HCT116 (cell line): ENCODE measurements at regions not wholly inside any gene's neighbourhood (a gene's known extent, or its start where the extent isn't known, plus 50 kb on each side); places are given as distances from the start of the nearest gene placed in this dataset.

Experiments
- ATAC-seq: fragments of 200-7000 bp; cut with Tn5 transposase; 2 replicates; pipeline ENCODE4 v1.9.1; 2020; ENCODE audit warnings: mild to moderate bottlenecking, moderate library complexity
- BruUV-seq: library from RNA; stranded (reverse); fragments of 400-500 nt; replicated peaks from 2 replicates; lab custom pipeline; 2021; lab: Mats Ljungman, UMichigan
- CTCF ChIA-PET: fragments of 300-600 bp; sonication (Branson Sonifier 250); formaldehyde crosslinking; loops from one replicate; lab custom pipeline; 2021; ENCODE audit warnings: antibody characterized with exemption; lab: Charles Lee
- POLR2A ChIA-PET: fragments of 300-600, 350-600 bp; sonication (Branson Sonifier 250); formaldehyde crosslinking; loops from one replicate; lab custom pipeline; 2021; ENCODE audit warnings: antibody characterized with exemption; lab: Charles Lee
- RAD21 ChIA-PET, 2 experiments: fragments of 300-600 bp; sonication (Branson Sonifier 250); formaldehyde crosslinking; loops; one replicate each; lab custom pipeline; 2023; ENCODE audit warnings: low total read pairs in 2 of 2; ENCODE audit not compliant: uncharacterized antibody in 2 of 2, unreplicated experiment in 2 of 2, low non-redundant PET in 1 of 2; lab: Charles Lee
- DNase-seq: peaks from one replicate; pipeline ENCODE4 v3.0.0-alpha.2; 2010; ENCODE audit warnings: low read depth, low spot score
- H2AFZ ChIP-seq: fragments of 200-600 bp; shearing (Covaris generic), sonication (generic); 2 replicates; pipeline ENCODE4 v1.6.1; 2017; ENCODE audit warnings: low read depth, mixed run types, mixed read lengths, antibody characterized with exemption, low read length; ENCODE audit not compliant: poor library complexity, severe bottlenecking
- H3K27ac ChIP-seq: 2 replicates; pipeline ENCODE4 v1.5.1; 2012; ENCODE audit warnings: low read depth, low read length
- H3K27me3 ChIP-seq: fragments of 200-600 bp; sonication (generic); 2 replicates; pipeline ENCODE4 v1.6.1; 2016; ENCODE audit warnings: mixed run types, low read length, mixed read lengths; ENCODE audit not compliant: insufficient read depth
- H3K36me3 ChIP-seq, 2 experiments: fragments of 200-500 bp in 1 of 2; fragments of 200-600 bp in 1 of 2; sonication (Bioruptor generic) in 1 of 2; sonication (generic) in 1 of 2; 2 replicates each; pipeline versions ENCODE4 v1.5.1 to v1.6.1; 2014 to 2016; ENCODE audit warnings: low read length in 2 of 2, inconsistent platforms in 1 of 2, mixed read lengths in 1 of 2, mixed run types in 1 of 2; ENCODE audit not compliant: insufficient read depth in 2 of 2, control insufficient read depth in 1 of 2
- H3K4me1 ChIP-seq, 2 experiments: fragments of 200-600 bp in 1 of 2; sonication (generic) in 1 of 2; 2 replicates each; pipeline versions ENCODE4 v1.5.1 to v1.6.1; 2012 to 2017; ENCODE audit warnings: low read length in 2 of 2, inconsistent platforms in 1 of 2, mild to moderate bottlenecking in 1 of 2, mixed read lengths in 1 of 2, mixed run types in 1 of 2, moderate library complexity in 1 of 2; ENCODE audit not compliant: insufficient read depth in 2 of 2, control insufficient read depth in 1 of 2
- H3K4me2 ChIP-seq: fragments of 200-600 bp; sonication (generic); 2 replicates; pipeline ENCODE4 v1.6.1; 2017; ENCODE audit warnings: mixed run types, low read length, mixed read lengths
- H3K4me3 ChIP-seq, 2 experiments: fragments of 200-600 bp in 1 of 2; sonication (generic) in 1 of 2; replicated peaks in 1 of 2; 2 replicates each; pipeline ENCODE4 v1.5.1; 2011 to 2016; ENCODE audit warnings: low read length in 2 of 2, control low read depth in 1 of 2, low read depth in 1 of 2, mild to moderate bottlenecking in 1 of 2, mixed read lengths in 1 of 2, mixed run types in 1 of 2
- H3K79me2 ChIP-seq: fragments of 200-600 bp; sonication (generic); 2 replicates; pipeline ENCODE4 v1.6.1; 2017; ENCODE audit warnings: mild to moderate bottlenecking, mixed run types, low read length, moderate library complexity, mixed read lengths; ENCODE audit not compliant: insufficient read depth
- H3K9ac ChIP-seq: fragments of 200-600 bp; sonication (generic); 2 replicates; pipeline ENCODE4 v1.6.1; 2016; ENCODE audit warnings: low read length, mixed read lengths
- H3K9me2 ChIP-seq: fragments of 200-600 bp; sonication (generic), shearing (Covaris generic); 2 replicates; pipeline ENCODE4 v1.6.1; 2017; ENCODE audit warnings: mixed run types, mild to moderate bottlenecking, moderate library complexity; ENCODE audit not compliant: insufficient read depth
- H3K9me3 ChIP-seq, 2 experiments: fragments of 200-500 bp in 1 of 2; fragments of 200-600 bp in 1 of 2; sonication (Bioruptor generic) in 1 of 2; sonication (generic) in 1 of 2; 2 replicates each; pipeline ENCODE4 v1.6.1; 2014 to 2017; ENCODE audit warnings: low read length in 2 of 2, mixed read lengths in 2 of 2, inconsistent platforms in 1 of 2, low read depth in 1 of 2, mild to moderate bottlenecking in 1 of 2, mixed run types in 1 of 2, moderate library complexity in 1 of 2; ENCODE audit not compliant: control insufficient read depth in 1 of 2, insufficient read depth in 1 of 2
- H4K20me1 ChIP-seq: fragments of 200-600 bp; sonication (generic), shearing (Covaris generic); 2 replicates; pipeline ENCODE4 v1.6.1; 2017; ENCODE audit warnings: mixed run types, mild to moderate bottlenecking, moderate library complexity; ENCODE audit not compliant: insufficient read depth
- ATF3 ChIP-seq: IDR thresholded peaks from 2 replicates; pipeline ENCODE4 v1.6.1; 2012
- CBX3 ChIP-seq: IDR thresholded peaks from 2 replicates; pipeline ENCODE4 v1.6.1; 2012; ENCODE audit warnings: low read depth
- CTCF ChIP-seq, 3 experiments: fragments of 200-600 bp in 1 of 3; sonication (generic) in 1 of 3; IDR thresholded peaks in 2 of 3; conservative IDR thresholded peaks in 1 of 3; 2 replicates each; pipeline ENCODE4 v1.5.1; 2012 to 2017; ENCODE audit warnings: low read depth in 2 of 3, low read length in 2 of 3, antibody characterized with exemption in 1 of 3, borderline replicate concordance in 1 of 3, control low read depth in 1 of 3, mild to moderate bottlenecking in 1 of 3, mixed read lengths in 1 of 3, mixed run types in 1 of 3, moderate library complexity in 1 of 3; ENCODE audit not compliant: insufficient read depth in 1 of 3
- EGR1 ChIP-seq: IDR thresholded peaks from 2 replicates; pipeline ENCODE4 v1.6.1; 2012; ENCODE audit warnings: low read depth
- ELF1 ChIP-seq: IDR thresholded peaks from 2 replicates; pipeline ENCODE4 v1.6.1; 2012; ENCODE audit warnings: low read depth, borderline replicate concordance
- EZH2 ChIP-seq: fragments of 200-600 bp; sonication (generic); IDR thresholded peaks from 2 replicates; pipeline ENCODE4 v1.6.1; 2017; ENCODE audit warnings: antibody characterized with exemption, mixed run types
- FOSL1 ChIP-seq: IDR thresholded peaks from 2 replicates; pipeline ENCODE4 v1.6.1; 2012; ENCODE audit warnings: low read depth
- MAX ChIP-seq: IDR thresholded peaks from 2 replicates; pipeline ENCODE4 v1.6.1; 2012
- POLR2A ChIP-seq: IDR thresholded peaks from 2 replicates; pipeline ENCODE4 v1.7.0; 2011; ENCODE audit warnings: borderline replicate concordance; ENCODE audit not compliant: insufficient read depth, insufficient read length; ENCODE audit errors: extremely low read depth
- POLR2AphosphoS5 ChIP-seq: IDR thresholded peaks from 2 replicates; pipeline ENCODE4 v1.6.1; 2011; ENCODE audit warnings: mild to moderate bottlenecking, low read depth, low read length, moderate library complexity
- RAD21 ChIP-seq: IDR thresholded peaks from 2 replicates; pipeline ENCODE4 v1.6.1; 2012; ENCODE audit warnings: low read depth, mild to moderate bottlenecking
- SIN3A ChIP-seq: IDR thresholded peaks from 2 replicates; pipeline ENCODE4 v1.6.1; 2012; ENCODE audit warnings: low read depth
- SRF ChIP-seq: IDR thresholded peaks from 2 replicates; pipeline ENCODE4 v1.6.1; 2012; ENCODE audit warnings: low read depth
- TCF7L2 ChIP-seq: IDR thresholded peaks from 2 replicates; pipeline ENCODE4 v1.7.0; 2011; ENCODE audit warnings: borderline replicate concordance, inconsistent platforms; ENCODE audit not compliant: insufficient read depth, insufficient read length; ENCODE audit errors: extremely low read depth
- YY1 ChIP-seq: IDR thresholded peaks from 2 replicates; pipeline ENCODE4 v1.6.1; 2011; ENCODE audit warnings: low read length, low read depth, moderate library complexity, mild to moderate bottlenecking; ENCODE audit not compliant: insufficient replicate concordance; ENCODE audit errors: extremely low read depth
- ZNF274 ChIP-seq: fragments of 200-500 bp; sonication (Bioruptor generic); IDR thresholded peaks from 2 replicates; pipeline ENCODE4 v1.6.1; 2014; ENCODE audit warnings: mild to moderate bottlenecking, low read depth, low read length, inconsistent platforms
- intact Hi-C: fragments of 100-400 bp; cut with micrococcal nuclease; formaldehyde crosslinking; loops from 2 replicates; pipeline ENCODE4 v1.10.0; 2022

GRCh38 chr13:75220861-75221260 lies 261.1 kb downstream of the TBC1D4 start:
- no peaks in the 10 kb centered on the region for H3K36me3 ChIP-seq
- no peaks in the 10 kb centered on the region for H4K20me1 ChIP-seq
- ChIA-PET RAD21 (no interaction called here), CTCF (no interaction called here), POLR2A (no interaction called here)
- intact Hi-C loops: no loop called here
- no TSS peak for BruUV-seq
- no peak overlapping the region for H2AFZ ChIP-seq
- H3K27ac ChIP-seq: no peak overlapping the region
- no peak for DNase-seq
- no peaks in the 10 kb centered on the region for H3K79me2 ChIP-seq
- ATAC-seq: no peak
- no peaks in the 10 kb centered on the region for H3K9me2 ChIP-seq
- no peak overlapping the region for H3K4me2 ChIP-seq
- 0 out of 4 replicates have a peak, but pooled peaks cover 0 to under 1% of the 10 kb centered on the region in 2 experiments for H3K4me1 ChIP-seq
- no peaks in the 10 kb centered on the region for H3K9me3 ChIP-seq
- H3K4me3 ChIP-seq: no peak overlapping the region
- H3K9ac ChIP-seq: no peak overlapping the region
- H3K27me3 ChIP-seq: peaks cover 13% of the 10 kb centered on the region; the same call in 1 of the 2 replicates
- no peak for TF ChIP-seq CBX3
- TF ChIP-seq EGR1: no peak
- no peak for TF ChIP-seq YY1

- no peaks in the 10 kb centered on the region for H3K79me2 ChIP-seq
- H3K9me2 ChIP-seq: no peaks in the 10 kb centered on the region
- H3K9ac ChIP-seq: no peak overlapping the region
- no peaks in the 10 kb centered on the region for H3K36me3 ChIP-seq
- DNase-seq (no peak), ATAC-seq (peak; percentile 7; the same call in 1 of the 2 replicates)
- H3K4me1 ChIP-seq: no peaks in the 10 kb centered on the region
- ChIA-PET CTCF (interaction anchor here (0.6 to 1.4 kb wide), 11 partner anchors 9 to 1498 kb away, joined by 3 to 8 read pairs (median 5); no protein-coding TSS in a partner anchor), POLR2A (interaction anchor here (0.6 kb wide), 1 partner anchor 14 kb away, joined by 3 read pairs; no protein-coding TSS in a partner anchor), RAD21 (interaction anchor here in 1 of 2 experiments (0.6 kb wide), 1 partner anchor 289 kb away, joined by 6 read pairs; no protein-coding TSS in a partner anchor)
- H3K27ac ChIP-seq: no peak overlapping the region
- intact Hi-C loops: no loop called here
- no peaks in the 10 kb centered on the region for H4K20me1 ChIP-seq
- H2AFZ ChIP-seq: peak overlapping the region; percentile 94
- peaks cover 15% of the 10 kb centered on the region; the same call in 1 of the 2 replicates for H3K27me3 ChIP-seq
- H3K9me3 ChIP-seq: no peaks in the 10 kb centered on the region
- H3K4me2 ChIP-seq: peak overlapping the region; percentile 35; the same call in 1 of the 2 replicates
- H3K4me3 ChIP-seq: no peak overlapping the region
- no TSS peak for BruUV-seq
- no peak for TF ChIP-seq POLR2AphosphoS5
- TF ChIP-seq SRF: no peak
- no peak for TF ChIP-seq ELF1
- TF ChIP-seq CBX3: no peak
- TF ChIP-seq SIN3A: no peak
- TF ChIP-seq EGR1: no peak
- TF ChIP-seq CTCF (IDR thresholded peaks at IDR 0.05 in 2 of 3, conservative IDR thresholded peaks at IDR 0.05 in 1 of 3; ENCODE audit: borderline replicate concordance in 1 of 3, insufficient read depth in 1 of 3, low read depth in 2 of 3, low read length in 2 of 3): no peak
- no peak for TF ChIP-seq ATF3
- no peak for TF ChIP-seq TCF7L2
- no peak for TF ChIP-seq ZNF274
- no peak for TF ChIP-seq FOSL1
- TF ChIP-seq EZH2: no peak
- no peak for TF ChIP-seq MAX
- no peak for TF ChIP-seq RAD21
- TF ChIP-seq POLR2A: no peak
Observed at GRCh38 chr13:75220238-75220542, 261.8 kb downstream of the TBC1D4 start.
